HG02798 (cell line): ENCODE measurements at regions not wholly inside any gene's neighbourhood (a gene's known extent, or its start where the extent isn't known, plus 50 kb on each side); places are given as distances from the start of the nearest gene placed in this dataset.

Source experiments
- ATAC-seq: cut with Tn5 transposase; IDR thresholded peaks from one replicate; pipeline ENCODE4 v1.9.1; 2021; ENCODE audit warnings: mild to moderate bottlenecking; ENCODE audit not compliant: unreplicated experiment, poor library complexity

- no peak for ATAC-seq
Observed at GRCh38 chr13:106640515-106640914, 72.6 kb upstream of the ARGLU1 start.

DNA sequence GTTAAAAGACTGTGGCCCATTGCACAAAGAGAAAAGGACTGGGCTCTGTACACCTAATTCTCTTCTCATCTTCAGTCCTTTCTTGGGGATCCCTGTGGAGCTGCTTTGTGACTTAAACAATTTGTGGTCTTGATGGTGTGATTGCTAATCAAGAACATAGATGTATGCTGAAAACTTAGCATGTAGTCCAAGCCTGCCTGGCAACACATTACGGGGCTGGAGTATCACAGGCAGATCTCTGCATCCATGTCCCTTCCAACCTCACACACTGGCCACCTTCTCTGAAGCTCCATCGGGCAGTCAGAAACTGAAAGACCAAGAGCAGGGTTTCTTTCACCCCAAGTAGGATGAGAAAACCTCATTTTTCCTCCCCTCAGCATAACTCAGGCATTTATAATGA is 69.6 kb upstream of the ARGLU1 start:
- no peak for ATAC-seq

- no peak for ATAC-seq
Observed at GRCh38 chr13:106636492-106636891, 68.6 kb upstream of the ARGLU1 start.

DNA sequence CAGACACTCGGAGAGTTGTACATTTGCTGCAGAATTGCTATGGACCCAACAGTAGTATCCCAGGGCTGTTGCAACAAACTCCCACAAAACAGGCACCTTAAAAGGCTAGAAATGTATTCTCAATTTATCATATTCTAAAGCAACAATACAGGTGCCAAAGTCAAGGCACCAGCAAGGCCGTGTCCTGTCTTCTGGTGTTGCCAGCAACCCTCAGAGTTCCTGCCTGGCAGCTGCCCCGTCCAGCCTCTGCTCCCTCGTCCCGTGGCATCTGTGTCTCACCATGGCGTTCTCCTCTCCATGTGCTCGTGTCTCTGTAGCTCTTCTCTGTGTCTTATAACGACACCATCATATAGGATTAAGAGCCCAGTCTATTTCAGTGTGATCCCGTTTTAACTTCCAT is 67.7 kb upstream of the ARGLU1 start:
- no peak for ATAC-seq

DNA sequence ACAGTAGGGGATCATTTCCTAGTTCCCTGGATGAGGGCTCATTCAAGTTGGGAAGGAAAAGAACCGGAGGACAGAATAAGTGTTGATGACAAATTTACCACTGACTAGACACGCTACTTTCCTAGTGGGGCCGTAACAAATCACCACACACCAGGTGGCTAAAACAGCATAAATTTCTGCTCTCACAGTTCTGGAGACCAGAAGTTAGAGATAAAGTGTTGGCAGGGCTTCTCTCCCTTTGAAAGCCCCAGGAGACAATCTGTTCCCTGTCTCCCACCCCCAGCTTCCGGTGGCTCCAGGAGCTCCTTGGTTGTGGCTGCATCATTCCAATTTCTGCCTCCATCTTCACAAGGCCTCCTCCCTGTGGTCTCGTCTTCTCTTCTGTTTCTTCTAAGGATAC is 65.4 kb upstream of the ARGLU1 start:
- ATAC-seq: no peak

DNA sequence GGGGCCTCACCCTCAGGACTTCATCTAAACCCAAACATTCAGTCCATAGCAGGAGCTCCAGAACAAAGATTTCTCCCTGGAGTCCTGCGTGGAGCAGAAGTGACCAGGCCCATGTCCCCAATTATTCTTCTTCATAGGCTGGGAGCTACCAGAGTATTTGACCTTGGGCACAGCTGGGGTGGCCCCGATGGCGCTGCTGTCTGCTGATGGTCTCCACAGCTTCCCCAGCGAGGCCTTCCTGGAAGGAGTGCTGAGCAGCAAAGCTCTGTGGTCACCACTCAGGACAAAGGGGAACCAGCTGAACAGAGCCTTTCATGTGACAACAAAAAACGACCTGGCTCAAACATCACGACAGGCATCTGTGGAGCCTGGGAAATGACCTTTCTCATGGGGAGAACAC is 62.7 kb upstream of the ARGLU1 start:
- ATAC-seq: no peak

DNA sequence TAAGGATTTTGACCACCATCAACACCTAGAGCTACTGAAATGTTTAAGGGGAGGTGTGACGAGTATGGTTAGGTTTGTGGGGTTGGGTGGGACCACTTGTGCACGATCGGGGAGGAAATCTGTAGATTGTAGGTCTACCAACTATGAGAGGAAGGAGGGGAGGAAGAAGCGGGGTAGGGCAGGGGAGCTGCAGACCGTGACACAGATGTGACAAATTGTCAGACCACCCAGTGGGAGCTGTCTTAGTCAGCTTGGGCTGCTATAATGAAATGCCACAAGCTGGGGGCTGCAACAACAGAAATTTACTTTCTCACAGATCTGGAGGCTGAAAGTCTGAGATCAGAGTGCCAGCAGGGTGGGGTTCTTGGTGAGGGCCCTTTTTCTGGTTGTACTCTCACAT is 62.2 kb upstream of the ARGLU1 start:
- no peak for ATAC-seq

GRCh38 chr13:106628936-106629659 is 61.2 kb upstream of the ARGLU1 start:
- no peak for ATAC-seq

DNA sequence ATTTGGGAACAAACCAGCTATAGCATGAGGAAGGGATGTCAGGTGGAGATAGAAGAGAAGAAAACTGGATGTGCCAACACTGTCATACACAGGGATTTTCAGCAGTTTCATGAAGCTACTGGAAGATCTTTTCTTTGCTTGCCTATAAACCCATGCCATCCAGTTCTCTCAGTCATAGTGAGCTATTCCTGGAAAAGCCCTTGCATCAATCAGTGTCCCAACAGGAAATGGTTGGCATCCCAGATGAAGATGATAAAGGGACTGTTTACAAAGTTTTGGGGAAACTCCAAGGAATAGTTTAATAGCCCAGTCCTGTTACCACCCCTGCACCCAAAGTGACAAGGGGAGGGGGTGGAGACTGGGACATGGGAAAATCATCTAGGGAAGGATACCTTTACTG is 58.5 kb upstream of the ARGLU1 start:
- no peak for ATAC-seq

- ATAC-seq: no peak
Observed at GRCh38 chr13:106625578-106625977, 57.6 kb upstream of the ARGLU1 start.

DNA sequence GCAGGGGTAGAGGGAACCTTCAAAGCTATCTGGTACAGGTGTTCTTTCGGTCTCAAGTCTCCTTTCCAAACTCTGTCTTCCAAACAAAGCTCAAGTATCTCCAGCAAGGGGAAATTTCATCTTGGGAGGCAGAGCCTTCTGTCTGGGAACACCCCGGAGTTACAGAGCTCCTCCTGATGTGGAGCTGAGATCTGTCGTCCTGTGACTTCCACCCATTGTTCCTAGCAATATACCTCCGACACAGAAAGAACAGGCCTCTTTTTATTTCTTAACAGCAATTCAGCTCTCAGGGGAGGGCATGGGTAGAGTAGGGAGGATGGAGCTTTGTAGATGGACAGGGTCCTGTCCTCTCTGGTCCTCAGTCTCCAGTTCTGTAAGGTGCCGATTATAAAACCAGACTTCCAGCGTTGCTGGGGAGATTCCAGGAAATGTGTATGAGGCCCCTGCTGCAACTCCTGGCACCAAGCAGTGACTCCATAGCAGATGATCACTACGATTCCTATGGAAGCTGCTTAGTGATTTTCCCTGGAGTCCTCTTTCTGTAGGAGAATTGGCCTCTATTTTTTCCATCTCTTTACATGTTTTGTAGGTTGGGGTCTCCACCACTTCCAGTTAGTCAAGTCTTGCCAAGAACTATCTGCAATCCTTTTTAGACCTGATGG is 56.0 kb upstream of the ARGLU1 start:
- ATAC-seq: no peak

GRCh38 chr13:106621833-106622232 is 53.9 kb upstream of the ARGLU1 start:
- no peak for ATAC-seq

DNA sequence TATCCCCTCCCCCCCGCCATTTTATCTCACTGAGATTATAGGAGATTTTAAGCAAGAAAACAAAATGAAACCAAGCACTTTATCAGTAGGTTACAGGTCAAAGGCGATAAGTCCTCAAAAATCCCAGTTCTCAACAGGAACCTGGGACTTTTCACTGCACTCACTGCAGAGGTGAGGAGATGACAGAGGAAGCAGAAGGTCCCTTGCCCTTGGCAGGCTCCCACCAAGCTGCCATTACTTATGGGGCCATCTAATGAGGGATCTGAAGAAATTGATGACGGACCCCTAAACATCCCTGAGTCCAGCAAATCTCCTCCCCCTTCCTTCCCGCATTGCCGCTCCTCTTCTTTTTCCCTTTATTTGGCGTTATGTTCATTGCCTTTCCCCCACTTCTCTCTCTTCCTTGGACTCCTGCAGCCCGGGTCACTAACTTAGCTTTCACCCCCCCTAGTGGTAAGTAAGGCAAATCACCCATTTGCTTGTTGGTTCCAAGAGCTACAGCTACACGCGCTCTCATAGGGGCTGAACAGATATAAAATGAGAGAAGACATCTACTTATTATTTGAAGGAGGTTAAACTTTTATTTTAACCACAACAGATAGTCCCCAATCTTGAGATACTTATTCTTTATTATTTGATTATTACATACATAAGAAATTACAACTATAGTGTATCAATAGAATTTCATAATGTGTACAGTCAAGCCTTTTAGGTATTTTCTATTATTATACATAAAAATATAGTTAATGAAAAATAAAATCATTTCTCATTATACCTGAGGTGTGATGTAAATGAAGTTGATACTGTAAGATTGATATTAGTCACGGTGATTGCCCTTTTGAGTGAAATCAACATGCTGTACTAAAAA is 52.0 kb upstream of the ARGLU1 start:
- peak; percentile 99 for ATAC-seq
